CD4-positive, alpha-beta memory T cell (primary cell): ENCODE measurements at regions not wholly inside any gene's neighbourhood (a gene's known extent, or its start where the extent isn't known, plus 50 kb on each side); places are given as distances from the start of the nearest gene placed in this dataset.
"Not testable (repeated sequence)": the region's sequence is repeated elsewhere in the genome, so short reads cannot be mapped to it uniquely, and the experiment has no call there.

ENCODE experiments used
- CTCF ChIA-PET: fragments of 350-600 bp; sonication (Branson Sonifier 250); formaldehyde crosslinking; loops from one replicate; lab custom pipeline; 2021; ENCODE audit warnings: inconsistent platforms; ENCODE audit not compliant: partially characterized antibody; lab: Charles Lee
- POLR2A ChIA-PET: fragments of 350-600 bp; sonication (Branson Sonifier 250); formaldehyde crosslinking; loops from one replicate; lab custom pipeline; 2021; ENCODE audit not compliant: partially characterized antibody; lab: Charles Lee
- DNase-seq, 5 donors: peaks; one replicate each; pipeline versions ENCODE4 v3.0.0 to v3.0.0-alpha.2; 2020 to 2022; ENCODE audit warnings: mixed read lengths in 1 of 5
- H3K27ac ChIP-seq: one replicate; pipeline ENCODE4 v1.7.0; 2013; ENCODE audit warnings: low read depth, low read length
- H3K27me3 ChIP-seq: 2 replicates; pipeline ENCODE4 v1.7.0; 2013; ENCODE audit warnings: mild to moderate bottlenecking, low read length, moderate library complexity; ENCODE audit not compliant: insufficient read depth
- H3K36me3 ChIP-seq: 2 replicates; pipeline ENCODE4 v1.7.0; 2013; ENCODE audit warnings: mild to moderate bottlenecking, low read length, moderate library complexity; ENCODE audit not compliant: insufficient read depth
- H3K4me1 ChIP-seq: 2 replicates; pipeline ENCODE4 v1.7.0; 2013; ENCODE audit warnings: mild to moderate bottlenecking, low read length, moderate library complexity; ENCODE audit not compliant: insufficient read depth
- H3K4me3 ChIP-seq, 2 donors: one replicate each; pipeline ENCODE4 v1.7.0; 2013; ENCODE audit warnings: low read length in 2 of 2, mild to moderate bottlenecking in 1 of 2
- H3K9me3 ChIP-seq, 2 donors: one replicate each; pipeline ENCODE4 v1.7.0; 2013; ENCODE audit warnings: low read length in 2 of 2, control low read depth in 1 of 2; ENCODE audit not compliant: control insufficient read depth in 1 of 2
- H3K27ac Mint-ChIP-seq, 7 donors: one replicate each; pipeline ENCODE4 v1.8.0; 2020 to 2021; ENCODE audit warnings: mixed read lengths in 7 of 7, mild to moderate bottlenecking in 6 of 7, inconsistent platforms in 3 of 7, moderate library complexity in 3 of 7
- H3K27me3 Mint-ChIP-seq, 2 donors: one replicate each; pipeline ENCODE4 v1.8.0; 2020 to 2021; ENCODE audit warnings: mixed read lengths in 2 of 2
- H3K36me3 Mint-ChIP-seq, 2 donors: one replicate each; pipeline ENCODE4 v1.8.0; 2020 to 2021; ENCODE audit warnings: mixed read lengths in 2 of 2, inconsistent platforms in 1 of 2, mild to moderate bottlenecking in 1 of 2
- H3K4me1 Mint-ChIP-seq, 4 donors: one replicate each; pipeline ENCODE4 v1.8.0; 2020 to 2021; ENCODE audit warnings: mixed read lengths in 4 of 4, mild to moderate bottlenecking in 1 of 4
- H3K4me3 Mint-ChIP-seq, 8 donors: one replicate each; pipeline ENCODE4 v1.8.0; 2020 to 2021; ENCODE audit warnings: mixed read lengths in 8 of 8, mild to moderate bottlenecking in 7 of 8, moderate library complexity in 6 of 8, inconsistent platforms in 3 of 8
- H3K9me3 Mint-ChIP-seq, 8 donors: one replicate each; pipeline ENCODE4 v1.8.0; 2020 to 2021; ENCODE audit warnings: mixed read lengths in 8 of 8, mild to moderate bottlenecking in 5 of 8, inconsistent platforms in 3 of 8, moderate library complexity in 1 of 8
- intact Hi-C: fragments of 100-400 bp; cut with micrococcal nuclease; formaldehyde crosslinking; loops from one replicate; pipeline ENCODE4 v1.15.1; 2023

- Histone ChIP-seq H3K27ac (no peak overlapping the region), H3K4me1 (no peaks in the 10 kb centered on the region), H3K27me3 (no peaks in the 10 kb centered on the region), H3K4me3 (no peak overlapping the region), H3K9me3 (no peaks in the 10 kb centered on the region), H3K36me3 (no peaks in the 10 kb centered on the region)
- intact Hi-C loops = no loop called here
- Mint-ChIP-seq H3K36me3 (no peaks in the 10 kb centered on the region), H3K4me3 (no peak overlapping the region), H3K27me3 (no peaks in the 10 kb centered on the region), H3K4me1 (no peaks in the 10 kb centered on the region), H3K9me3 (peaks cover 0 to 3% (median 0%) of the 10 kb centered on the region in 8 donors), H3K27ac (no peak overlapping the region)
- CTCF ChIA-PET = no interaction called here
- DNase-seq = no peak
- POLR2A ChIA-PET = no interaction called here
Measured at GRCh38 chr2:53040536-53041229, 726.9 kb upstream of the CHAC2 start.

DNA sequence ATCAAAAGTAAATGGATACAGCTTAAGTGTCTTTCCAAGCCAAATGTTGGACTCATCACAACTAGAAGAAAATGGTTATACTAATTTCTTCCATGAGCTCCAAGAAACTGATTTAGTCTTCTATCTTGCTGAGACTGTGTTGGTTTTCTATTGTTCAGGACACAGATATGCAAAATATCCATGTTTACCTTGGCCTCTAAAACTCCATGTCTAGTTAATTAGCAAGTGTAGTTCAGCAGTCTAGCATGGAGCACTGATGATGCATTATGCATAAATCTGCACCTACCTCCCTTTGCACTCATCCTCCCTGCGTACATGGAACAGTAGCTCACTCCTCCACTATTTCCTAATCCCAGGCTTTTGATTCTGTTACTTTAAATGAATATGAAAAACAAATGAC, 731.4 kb upstream of the CHAC2 start:
- DNase-seq = no peak
- H3K4me1 Mint-ChIP-seq = no peaks in the 10 kb centered on the region
- Histone ChIP-seq H3K4me3 (no peak overlapping the region), H3K4me1 (no peaks in the 10 kb centered on the region), H3K27me3 (no peaks in the 10 kb centered on the region), H3K27ac (no peak overlapping the region), H3K9me3 (no peaks in the 10 kb centered on the region), H3K36me3 (no peaks in the 10 kb centered on the region)
- POLR2A ChIA-PET = no interaction called here
- no peak overlapping the region for H3K4me3 Mint-ChIP-seq
- no peaks in the 10 kb centered on the region for H3K9me3 Mint-ChIP-seq
- no peaks in the 10 kb centered on the region for H3K27me3 Mint-ChIP-seq
- no peak overlapping the region for H3K27ac Mint-ChIP-seq
- no peaks in the 10 kb centered on the region for H3K36me3 Mint-ChIP-seq
- CTCF ChIA-PET = no interaction called here
- intact Hi-C loops = no loop called here

GRCh38 chr2:53035153-53035552, 732.5 kb upstream of the CHAC2 start:
- Mint-ChIP-seq H3K27ac (no peak overlapping the region), H3K27me3 (no peaks in the 10 kb centered on the region), H3K4me1 (no peaks in the 10 kb centered on the region), H3K36me3 (no peaks in the 10 kb centered on the region), H3K4me3 (no peak overlapping the region), H3K9me3 (no peaks in the 10 kb centered on the region)
- H3K27ac ChIP-seq = no peak overlapping the region
- intact Hi-C loops = no loop called here
- ChIA-PET POLR2A (no interaction called here), CTCF (no interaction called here)
- H3K27me3 ChIP-seq = no peaks in the 10 kb centered on the region
- no peak for DNase-seq
- H3K36me3 ChIP-seq = no peaks in the 10 kb centered on the region
- no peak overlapping the region for H3K4me3 ChIP-seq
- H3K9me3 ChIP-seq = no peaks in the 10 kb centered on the region
- H3K4me1 ChIP-seq = no peaks in the 10 kb centered on the region

- Histone ChIP-seq H3K27ac (no peak overlapping the region), H3K4me1 (no peaks in the 10 kb centered on the region), H3K9me3 (no peaks in the 10 kb centered on the region), H3K27me3 (no peaks in the 10 kb centered on the region), H3K4me3 (no peak overlapping the region), H3K36me3 (no peaks in the 10 kb centered on the region)
- DNase-seq = no peak
- H3K27ac Mint-ChIP-seq = no peak overlapping the region
- POLR2A ChIA-PET = no interaction called here
- intact Hi-C loops = no loop called here
- H3K9me3 Mint-ChIP-seq = no peaks in the 10 kb centered on the region
- no peak overlapping the region for H3K4me3 Mint-ChIP-seq
- H3K36me3 Mint-ChIP-seq = no peaks in the 10 kb centered on the region
- CTCF ChIA-PET = no interaction called here
- H3K27me3 Mint-ChIP-seq = no peaks in the 10 kb centered on the region
- no peaks in the 10 kb centered on the region for H3K4me1 Mint-ChIP-seq
Measured at GRCh38 chr2:53033411-53033810, 734.2 kb upstream of the CHAC2 start.

- Histone ChIP-seq H3K4me1 (no peaks in the 10 kb centered on the region), H3K9me3 (no peaks in the 10 kb centered on the region), H3K4me3 (no peak overlapping the region), H3K36me3 (no peaks in the 10 kb centered on the region), H3K27ac (no peak overlapping the region), H3K27me3 (no peaks in the 10 kb centered on the region)
- no peak overlapping the region for H3K4me3 Mint-ChIP-seq
- H3K27me3 Mint-ChIP-seq = no peaks in the 10 kb centered on the region
- no peak for DNase-seq
- CTCF ChIA-PET = no interaction called here
- POLR2A ChIA-PET = interaction anchor here (0.6 kb wide), 1 partner anchor 167 kb away, joined by 3 read pairs; no protein-coding TSS in a partner anchor
- no peaks in the 10 kb centered on the region for H3K36me3 Mint-ChIP-seq
- H3K27ac Mint-ChIP-seq = no peak overlapping the region
- H3K4me1 Mint-ChIP-seq = no peaks in the 10 kb centered on the region
- intact Hi-C loops = no loop called here
- H3K9me3 Mint-ChIP-seq = peaks cover 0 to 2% (median 0%) of the 10 kb centered on the region in 8 donors
Measured at GRCh38 chr2:53028746-53029423, 738.7 kb upstream of the CHAC2 start.

DNA sequence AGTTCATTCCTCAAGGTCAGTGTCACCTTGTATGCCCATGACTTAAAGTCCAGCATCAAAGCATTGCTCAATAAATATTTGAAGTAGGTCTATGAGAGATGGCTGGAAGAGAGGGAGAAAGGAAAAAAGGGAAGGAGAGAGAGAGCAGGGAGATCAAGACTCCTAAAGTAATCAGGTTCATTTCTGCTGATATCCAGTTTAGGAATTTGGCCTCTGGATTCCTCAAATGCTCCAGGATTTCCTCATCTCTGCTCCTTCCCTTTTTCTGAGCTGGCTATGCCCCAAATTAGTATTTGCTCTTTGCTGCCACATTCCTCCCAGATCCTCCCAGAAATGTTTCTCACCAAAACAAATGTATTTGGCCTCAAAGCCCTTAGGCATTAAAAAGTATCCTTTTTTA, 739.4 kb upstream of the CHAC2 start:
- H3K27me3 ChIP-seq = no peaks in the 10 kb centered on the region
- Mint-ChIP-seq H3K27me3 (no peaks in the 10 kb centered on the region), H3K27ac (no peak overlapping the region), H3K4me1 (no peaks in the 10 kb centered on the region), H3K9me3 (peaks cover 0 to 5% (median 2%) of the 10 kb centered on the region in 8 donors), H3K36me3 (no peaks in the 10 kb centered on the region), H3K4me3 (no peak overlapping the region)
- intact Hi-C loops = no loop called here
- no peak overlapping the region for H3K4me3 ChIP-seq
- DNase-seq = no peak
- no peak overlapping the region for H3K27ac ChIP-seq
- no peaks in the 10 kb centered on the region for H3K36me3 ChIP-seq
- no peaks in the 10 kb centered on the region for H3K4me1 ChIP-seq
- POLR2A ChIA-PET = interaction anchor here (0.6 kb wide), 1 partner anchor 167 kb away, joined by 3 read pairs; no protein-coding TSS in a partner anchor
- no peaks in the 10 kb centered on the region for H3K9me3 ChIP-seq
- CTCF ChIA-PET = no interaction called here

DNA sequence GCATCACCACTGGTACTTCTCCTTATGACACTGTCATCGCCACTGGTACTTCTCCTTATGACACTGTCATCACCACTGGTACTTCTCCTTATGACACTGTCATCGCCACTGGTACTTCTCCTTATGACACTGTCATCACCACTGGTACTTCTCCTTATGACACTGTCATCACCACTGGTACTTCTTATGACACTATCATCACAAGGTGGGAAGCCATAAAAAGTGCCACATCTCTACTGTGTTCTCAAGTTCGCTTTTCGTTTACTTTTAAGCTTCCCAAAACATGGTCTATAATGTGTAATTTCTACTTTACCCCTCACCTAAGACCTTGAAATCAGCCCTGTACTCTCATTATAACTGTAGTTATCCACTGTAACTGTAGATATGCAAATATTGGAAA, 745.4 kb upstream of the CHAC2 start:
- H3K36me3 Mint-ChIP-seq, H3K27me3 Mint-ChIP-seq: not testable (repeated sequence)

More for the DNA sequence above, 745.4 kb upstream of the CHAC2 start:
- H3K4me3 ChIP-seq, H3K9me3 ChIP-seq, H3K9me3 Mint-ChIP-seq, H3K27ac ChIP-seq, H3K4me1 Mint-ChIP-seq, intact Hi-C loops, CTCF ChIA-PET, H3K4me3 Mint-ChIP-seq, H3K4me1 ChIP-seq, H3K36me3 ChIP-seq, DNase-seq, H3K27me3 ChIP-seq, H3K27ac Mint-ChIP-seq, POLR2A ChIA-PET: not testable (repeated sequence)
